ENCODE measurements at regions not wholly inside any gene's neighbourhood (a gene's known extent, or its start where the extent isn't known, plus 50 kb on each side); places are given as distances from the start of the nearest gene placed in this dataset.

DNA sequence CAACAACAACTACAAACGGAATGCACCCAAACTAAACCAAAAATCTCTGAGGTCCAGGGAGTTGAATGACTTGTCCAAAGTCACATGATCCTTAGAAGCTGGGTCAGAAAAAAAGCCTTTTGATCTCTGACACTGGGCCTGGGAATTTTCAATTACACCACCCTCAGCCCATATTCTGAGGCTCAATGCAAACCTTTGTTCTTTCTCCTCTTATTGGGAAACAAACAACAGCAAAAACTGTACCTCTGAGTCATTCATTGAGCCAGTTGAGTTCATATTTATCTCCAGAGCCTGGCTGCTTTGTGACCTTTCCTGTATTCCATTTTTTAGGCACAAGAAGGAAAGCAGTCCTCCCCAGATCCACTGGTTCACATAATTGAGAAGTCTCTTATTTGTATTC is 51.2 kb upstream of the SORCS1 start:
- TF ChIP-seq, protein P1, sequence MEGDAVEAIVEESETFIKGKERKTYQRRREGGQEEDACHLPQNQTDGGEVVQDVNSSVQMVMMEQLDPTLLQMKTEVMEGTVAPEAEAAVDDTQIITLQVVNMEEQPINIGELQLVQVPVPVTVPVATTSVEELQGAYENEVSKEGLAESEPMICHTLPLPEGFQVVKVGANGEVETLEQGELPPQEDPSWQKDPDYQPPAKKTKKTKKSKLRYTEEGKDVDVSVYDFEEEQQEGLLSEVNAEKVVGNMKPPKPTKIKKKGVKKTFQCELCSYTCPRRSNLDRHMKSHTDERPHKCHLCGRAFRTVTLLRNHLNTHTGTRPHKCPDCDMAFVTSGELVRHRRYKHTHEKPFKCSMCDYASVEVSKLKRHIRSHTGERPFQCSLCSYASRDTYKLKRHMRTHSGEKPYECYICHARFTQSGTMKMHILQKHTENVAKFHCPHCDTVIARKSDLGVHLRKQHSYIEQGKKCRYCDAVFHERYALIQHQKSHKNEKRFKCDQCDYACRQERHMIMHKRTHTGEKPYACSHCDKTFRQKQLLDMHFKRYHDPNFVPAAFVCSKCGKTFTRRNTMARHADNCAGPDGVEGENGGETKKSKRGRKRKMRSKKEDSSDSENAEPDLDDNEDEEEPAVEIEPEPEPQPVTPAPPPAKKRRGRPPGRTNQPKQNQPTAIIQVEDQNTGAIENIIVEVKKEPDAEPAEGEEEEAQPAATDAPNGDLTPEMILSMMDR (IDR thresholded peaks at IDR 0.05; ENCODE audit: low read depth, low read length), result no peak
- DNase-seq (ENCODE audit: low read depth in 1 of 2, low spot score in 1 of 2), result no peak
- H3K4me3 ChIP-seq, result no peak overlapping the region
- no peaks in the 10 kb centered on the region for H3K27me3 ChIP-seq
- H3K4me1 ChIP-seq (ENCODE audit: low read depth), result no peaks in the 10 kb centered on the region
- no peaks in the 10 kb centered on the region for H3K36me3 ChIP-seq
- H3K9me3 ChIP-seq (ENCODE audit: low read depth), result no peaks in the 10 kb centered on the region
- H3K27ac ChIP-seq, result no peak overlapping the region
